ENCODE measurements at regions not wholly inside any gene's neighbourhood (a gene's known extent, or its start where the extent isn't known, plus 50 kb on each side); places are given as distances from the start of the nearest gene placed in this dataset.

- Mint-ChIP-seq H3K27ac (ENCODE audit: unreplicated experiment) (peak overlapping the region; percentile 58), H3K9me3 (peaks cover 11% of the 10 kb centered on the region), H3K4me1 (peaks cover 54% of the 10 kb centered on the region), H3K36me3 (ENCODE audit: low read depth) (peaks cover 15% of the 10 kb centered on the region), H3K4me3 (peak overlapping the region; percentile 26), H3K27me3 (ENCODE audit: low read depth) (no peaks in the 10 kb centered on the region)
- TF ChIP-seq, protein P1, sequence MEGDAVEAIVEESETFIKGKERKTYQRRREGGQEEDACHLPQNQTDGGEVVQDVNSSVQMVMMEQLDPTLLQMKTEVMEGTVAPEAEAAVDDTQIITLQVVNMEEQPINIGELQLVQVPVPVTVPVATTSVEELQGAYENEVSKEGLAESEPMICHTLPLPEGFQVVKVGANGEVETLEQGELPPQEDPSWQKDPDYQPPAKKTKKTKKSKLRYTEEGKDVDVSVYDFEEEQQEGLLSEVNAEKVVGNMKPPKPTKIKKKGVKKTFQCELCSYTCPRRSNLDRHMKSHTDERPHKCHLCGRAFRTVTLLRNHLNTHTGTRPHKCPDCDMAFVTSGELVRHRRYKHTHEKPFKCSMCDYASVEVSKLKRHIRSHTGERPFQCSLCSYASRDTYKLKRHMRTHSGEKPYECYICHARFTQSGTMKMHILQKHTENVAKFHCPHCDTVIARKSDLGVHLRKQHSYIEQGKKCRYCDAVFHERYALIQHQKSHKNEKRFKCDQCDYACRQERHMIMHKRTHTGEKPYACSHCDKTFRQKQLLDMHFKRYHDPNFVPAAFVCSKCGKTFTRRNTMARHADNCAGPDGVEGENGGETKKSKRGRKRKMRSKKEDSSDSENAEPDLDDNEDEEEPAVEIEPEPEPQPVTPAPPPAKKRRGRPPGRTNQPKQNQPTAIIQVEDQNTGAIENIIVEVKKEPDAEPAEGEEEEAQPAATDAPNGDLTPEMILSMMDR (conservative IDR thresholded peaks at IDR 0.05), result no peak
- no peak for DNase-seq (ENCODE audit: low read depth, low spot score)
Observed at GRCh38 chr13:77981281-77981881, 62.8 kb upstream of the EDNRB start.

DNA sequence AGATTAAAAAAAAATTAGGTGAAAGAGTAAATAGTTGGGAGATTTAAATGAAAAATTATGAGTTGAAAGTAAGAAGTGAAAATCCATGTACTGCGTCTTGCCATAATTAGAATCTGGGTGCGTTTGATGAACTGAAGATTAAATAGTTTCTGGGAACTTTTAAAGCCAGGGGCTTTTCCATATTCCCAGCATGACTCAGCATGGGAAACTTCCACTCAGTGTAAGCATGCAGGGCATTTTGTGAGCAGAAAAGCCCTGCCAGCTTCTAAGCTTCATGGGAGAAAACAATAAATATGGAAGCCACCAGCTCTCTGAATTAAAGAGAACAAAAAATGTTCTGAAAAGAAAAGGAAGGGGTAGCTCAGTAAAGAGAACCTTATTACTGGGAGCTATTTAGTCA is 62.0 kb upstream of the EDNRB start:
- Mint-ChIP-seq H3K27ac (ENCODE audit: unreplicated experiment) (peak overlapping the region; percentile 92), H3K4me1 (peaks cover 48% of the 10 kb centered on the region), H3K9me3 (peaks cover 11% of the 10 kb centered on the region), H3K36me3 (ENCODE audit: low read depth) (peaks cover 15% of the 10 kb centered on the region), H3K27me3 (ENCODE audit: low read depth) (no peaks in the 10 kb centered on the region), H3K4me3 (no peak overlapping the region)
- DNase-seq (ENCODE audit: low read depth, low spot score), result no peak
- TF ChIP-seq, protein P1 (conservative IDR thresholded peaks at IDR 0.05), result no peak

DNA sequence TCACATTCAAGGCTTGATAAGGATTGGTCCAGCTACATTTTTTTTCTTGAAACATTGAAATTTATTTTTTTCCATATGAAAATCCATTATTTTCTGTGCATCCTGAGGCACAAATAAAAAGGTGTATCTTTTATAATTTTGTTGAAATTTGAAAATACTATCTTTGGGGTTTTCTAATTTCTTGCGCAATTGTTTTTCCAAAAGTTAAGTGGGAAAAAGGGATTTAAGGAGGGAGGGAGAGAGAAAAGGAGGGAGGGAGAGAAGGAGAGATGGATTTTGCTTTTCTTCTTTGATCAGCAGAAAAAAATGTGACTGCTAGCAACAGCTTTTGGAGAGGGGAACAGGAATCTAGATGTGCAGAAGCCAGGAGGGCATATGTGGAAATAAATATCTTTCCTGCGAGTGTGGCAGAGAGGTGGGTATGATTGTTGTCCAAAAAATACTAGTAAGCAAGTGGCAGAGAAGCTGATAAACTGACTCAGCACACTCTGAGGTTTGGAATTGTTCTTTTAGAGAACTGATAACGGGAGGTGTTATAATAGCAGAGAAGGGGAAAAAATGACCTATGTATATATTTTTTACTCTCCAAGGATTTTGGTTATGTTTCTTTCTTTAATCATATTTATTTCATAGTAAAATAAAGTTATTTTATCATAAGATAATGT is 61.2 kb upstream of the EDNRB start:
- H3K27ac Mint-ChIP-seq (ENCODE audit: unreplicated experiment), result peak overlapping the region; percentile 68
- no peak for DNase-seq (ENCODE audit: low read depth, low spot score)
- H3K4me3 Mint-ChIP-seq, result no peak overlapping the region
- H3K36me3 Mint-ChIP-seq (ENCODE audit: low read depth), result peaks cover 17% of the 10 kb centered on the region
- H3K4me1 Mint-ChIP-seq, result peaks cover 42% of the 10 kb centered on the region
- no peaks in the 10 kb centered on the region for H3K27me3 Mint-ChIP-seq (ENCODE audit: low read depth)
- peaks cover 11% of the 10 kb centered on the region for H3K9me3 Mint-ChIP-seq
- TF ChIP-seq, protein P1 (conservative IDR thresholded peaks at IDR 0.05), result no peak

GRCh38 chr13:77975358-77976042 is 56.9 kb upstream of the EDNRB start:
- Mint-ChIP-seq H3K36me3 (ENCODE audit: low read depth) (peaks cover 22% of the 10 kb centered on the region), H3K4me1 (peaks cover 14% of the 10 kb centered on the region), H3K4me3 (no peak overlapping the region), H3K9me3 (peaks cover 14% of the 10 kb centered on the region), H3K27me3 (ENCODE audit: low read depth) (no peaks in the 10 kb centered on the region), H3K27ac (ENCODE audit: unreplicated experiment) (no peak overlapping the region)
- TF ChIP-seq, protein P1 (conservative IDR thresholded peaks at IDR 0.05), result no peak
- no peak for DNase-seq (ENCODE audit: low read depth, low spot score)

GRCh38 chr13:77969299-77969698 is 50.7 kb upstream of the EDNRB start:
- no peak for DNase-seq (ENCODE audit: low read depth, low spot score)
- peak overlapping the region; percentile 5 for H3K4me3 Mint-ChIP-seq
- peaks cover 13% of the 10 kb centered on the region for H3K9me3 Mint-ChIP-seq
- no peaks in the 10 kb centered on the region for H3K27me3 Mint-ChIP-seq (ENCODE audit: low read depth)
- peak overlapping the region; percentile 73 for H3K27ac Mint-ChIP-seq (ENCODE audit: unreplicated experiment)
- peaks cover 15% of the 10 kb centered on the region for H3K36me3 Mint-ChIP-seq (ENCODE audit: low read depth)
- TF ChIP-seq, protein P1 (conservative IDR thresholded peaks at IDR 0.05), result no peak
- H3K4me1 Mint-ChIP-seq, result peaks cover 31% of the 10 kb centered on the region

Data from neural crest cell (in vitro differentiated cells).